HG03442 (cell line): ENCODE measurements at regions not wholly inside any gene's neighbourhood (a gene's known extent, or its start where the extent isn't known, plus 50 kb on each side); places are given as distances from the start of the nearest gene placed in this dataset.

ENCODE experiments used
- ATAC-seq: cut with Tn5 transposase; IDR thresholded peaks from one replicate; pipeline ENCODE4 v1.9.1; 2021; ENCODE audit warnings: mild to moderate bottlenecking, moderate library complexity; ENCODE audit not compliant: unreplicated experiment

- ATAC-seq: no peak
Observed at GRCh38 chr16:52237823-52238222, 309.1 kb downstream of the TOX3 start.

- ATAC-seq: no peak
Observed at GRCh38 chr16:52235186-52235585, 311.8 kb downstream of the TOX3 start.

- no peak for ATAC-seq
Observed at GRCh38 chr16:52234626-52235025, 312.3 kb downstream of the TOX3 start.

- no peak for ATAC-seq
Observed at GRCh38 chr16:52229471-52229870, 317.5 kb downstream of the TOX3 start.

- ATAC-seq: no peak
Observed at GRCh38 chr16:52227851-52228250, 319.1 kb downstream of the TOX3 start.

GRCh38 chr16:52212841-52213240 lies 334.1 kb downstream of the TOX3 start:
- ATAC-seq: no peak

GRCh38 chr16:52209227-52209626 lies 337.7 kb downstream of the TOX3 start:
- no peak for ATAC-seq

GRCh38 chr16:52203096-52203495 lies 343.8 kb downstream of the TOX3 start:
- ATAC-seq: no peak

GRCh38 chr16:52193441-52193840 lies 353.5 kb downstream of the TOX3 start:
- no peak for ATAC-seq

- ATAC-seq: no peak
Observed at GRCh38 chr16:52191531-52192134, 355.3 kb downstream of the TOX3 start.

- ATAC-seq: no peak
Observed at GRCh38 chr16:52184336-52184735, 362.6 kb downstream of the TOX3 start.

GRCh38 chr16:52182840-52183239 lies 364.1 kb downstream of the TOX3 start:
- ATAC-seq: no peak

- no peak for ATAC-seq
Observed at GRCh38 chr16:52174168-52174567, 372.8 kb downstream of the TOX3 start.

GRCh38 chr16:52171481-52171880 lies 375.5 kb downstream of the TOX3 start:
- no peak for ATAC-seq

GRCh38 chr16:52167328-52167727 lies 379.6 kb downstream of the TOX3 start:
- no peak for ATAC-seq

GRCh38 chr16:52165961-52166360 lies 381.0 kb downstream of the TOX3 start:
- no peak for ATAC-seq

- no peak for ATAC-seq
Observed at GRCh38 chr16:52149003-52149402, 397.9 kb downstream of the TOX3 start.

GRCh38 chr16:52141871-52142270 lies 405.1 kb downstream of the TOX3 start:
- no peak for ATAC-seq

- no peak for ATAC-seq
Observed at GRCh38 chr16:52128361-52128760, 418.6 kb downstream of the TOX3 start.

GRCh38 chr16:52123842-52124241 lies 423.1 kb downstream of the TOX3 start:
- no peak for ATAC-seq

- ATAC-seq: no peak
Observed at GRCh38 chr16:52123061-52123839, 423.7 kb downstream of the TOX3 start.

- ATAC-seq: no peak
Observed at GRCh38 chr16:52117171-52117570, 429.8 kb downstream of the TOX3 start.

GRCh38 chr16:52114379-52114778 lies 432.6 kb downstream of the TOX3 start:
- ATAC-seq: no peak
